ENCODE measurements at regions not wholly inside any gene's neighbourhood (a gene's known extent, or its start where the extent isn't known, plus 50 kb on each side); places are given as distances from the start of the nearest gene placed in this dataset.

GRCh38 chr6:104411302-104411701, 448.4 kb downstream of the HACE1 start:
- no peak for ATAC-seq
- POLR2A ChIA-PET, result no interaction called here

More at GRCh38 chr6:104411302-104411701, 448.4 kb downstream of the HACE1 start:
- H3K79me2 ChIP-seq (ENCODE audit: control insufficient read depth, insufficient read depth, low read length), result no peaks in the 10 kb centered on the region
- no peaks in the 10 kb centered on the region for H3K36me3 ChIP-seq (ENCODE audit: control insufficient read depth in 2 of 2, insufficient read depth in 2 of 2, low read length in 1 of 2)
- no peak overlapping the region for H3K4me2 ChIP-seq (ENCODE audit: control insufficient read depth, insufficient read depth)
- SMC1A ChIA-PET (ENCODE audit: uncharacterized antibody, unreplicated experiment), result interaction anchor here (0.6 kb wide), 1 partner anchor 1287 kb away, joined by 3 read pairs; no protein-coding TSS in a partner anchor
- in situ Hi-C loops (cut with MboI) (no loop called here), intact Hi-C loops (cut with micrococcal nuclease; ENCODE audit: unreplicated experiment) (no loop called here)
- no peaks in the 10 kb centered on the region for H4K20me1 ChIP-seq (ENCODE audit: control insufficient read depth, insufficient read depth)
- no peaks in the 10 kb centered on the region for H3K27me3 ChIP-seq (replicated peaks in 1 of 2; ENCODE audit: control insufficient read depth in 2 of 2, insufficient read depth in 2 of 2, low read length in 1 of 2)
- H3K4me1 ChIP-seq (ENCODE audit: control insufficient read depth, insufficient read depth, low read length), result no peaks in the 10 kb centered on the region
- no peak for FAIRE-seq
- TF ChIP-seq SUZ12 (IDR thresholded peaks at IDR 0.05; ENCODE audit: unreplicated experiment), result no peak
- no peak for TF ChIP-seq KLF5 (IDR thresholded peaks at IDR 0.05; ENCODE audit: partially characterized antibody)
- no peak for TF ChIP-seq KDM1A (IDR thresholded peaks at IDR 0.05; ENCODE audit: borderline replicate concordance)
- no peak for TF ChIP-seq SKIL (IDR thresholded peaks at IDR 0.05; ENCODE audit: low read depth, poor library complexity, severe bottlenecking)
- no peak for TF ChIP-seq E2F4 (IDR thresholded peaks at IDR 0.05; ENCODE audit: low read depth, low read length)
- TF ChIP-seq ZNF24 (IDR thresholded peaks at IDR 0.05), result no peak
- TF ChIP-seq BHLHE40 (IDR thresholded peaks at IDR 0.05; ENCODE audit: borderline replicate concordance in 1 of 2, low read depth in 2 of 2, low read length in 1 of 2), result no peak
- TF ChIP-seq SMARCA5 (IDR thresholded peaks at IDR 0.05), result no peak
- no peak for TF ChIP-seq ZZZ3 (IDR thresholded peaks at IDR 0.05; ENCODE audit: control insufficient read depth, insufficient read length, low read depth)
- no peaks in the 10 kb centered on the region; the same call in 2 of the 3 replicates for H3K9me3 ChIP-seq (replicated peaks; ENCODE audit: control insufficient read depth, insufficient read depth, low read length)
- H3K4me3 ChIP-seq, result no peak overlapping the region
- RAD21 ChIA-PET (ENCODE audit: unreplicated experiment), result no interaction called here
- H2AFZ ChIP-seq (ENCODE audit: control insufficient read depth, low read depth, low read length), result no peak overlapping the region
- CTCF ChIA-PET, result no interaction called here
- 40% methylated on average over 6 of the region's 6 CpGs for WGBS (ENCODE audit: insufficient coverage, insufficient replicate concordance, low lambda C conversion rate, missing lambda C conversion rate)
- no peak overlapping the region for H3K27ac ChIP-seq (ENCODE audit: control insufficient read depth, insufficient read depth)
- DNase-seq (ENCODE audit: low read depth, low spot score), result no peak
- no peak overlapping the region for H3K9ac ChIP-seq (ENCODE audit: control insufficient read depth, insufficient read depth, low read length)
- no TSS peak for BruUV-seq (replicated peaks)
